HG03442 (cell line): ENCODE measurements at regions not wholly inside any gene's neighbourhood (a gene's known extent, or its start where the extent isn't known, plus 50 kb on each side); places are given as distances from the start of the nearest gene placed in this dataset.
A peak's percentile ranks its signal among the peaks of the same experiment; 100 is the strongest.
"Not testable (repeated sequence)": the region's sequence is repeated elsewhere in the genome, so short reads cannot be mapped to it uniquely, and the experiment has no call there.

Experiments used
- ATAC-seq: cut with Tn5 transposase; IDR thresholded peaks from one replicate; pipeline ENCODE4 v1.9.1; 2021; ENCODE audit warnings: mild to moderate bottlenecking, moderate library complexity; ENCODE audit not compliant: unreplicated experiment

DNA sequence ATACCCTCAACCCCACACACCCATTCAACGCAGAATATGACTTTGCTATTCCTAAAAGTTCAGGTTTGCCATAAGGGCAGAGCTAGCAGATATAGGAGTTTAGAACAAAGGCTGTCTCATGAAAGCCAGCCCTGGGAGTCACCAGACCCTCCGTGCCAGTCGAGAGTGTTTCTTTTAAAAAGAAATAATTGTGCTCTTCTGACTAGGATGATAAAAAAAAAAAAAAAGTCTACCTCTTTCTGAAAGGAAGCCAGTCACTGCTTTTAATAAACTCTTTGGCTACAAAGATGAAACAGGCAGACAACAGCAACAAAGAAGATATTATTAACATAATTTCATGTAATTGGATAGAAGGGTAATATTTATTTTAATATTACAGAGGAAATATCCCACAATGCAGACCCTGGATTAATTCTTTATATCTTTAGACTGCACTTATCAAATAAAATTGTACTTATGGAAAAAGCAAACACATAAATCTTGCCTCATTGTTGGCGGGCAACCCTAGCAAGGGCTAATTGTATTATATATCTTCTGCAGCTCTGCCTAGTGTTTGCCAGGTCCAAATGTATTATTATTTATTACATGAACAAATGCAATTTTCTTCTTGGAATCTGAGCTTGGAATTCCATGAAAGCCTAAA, 277.5 kb upstream of the DYNLRB2 start:
- ATAC-seq: no peak

DNA sequence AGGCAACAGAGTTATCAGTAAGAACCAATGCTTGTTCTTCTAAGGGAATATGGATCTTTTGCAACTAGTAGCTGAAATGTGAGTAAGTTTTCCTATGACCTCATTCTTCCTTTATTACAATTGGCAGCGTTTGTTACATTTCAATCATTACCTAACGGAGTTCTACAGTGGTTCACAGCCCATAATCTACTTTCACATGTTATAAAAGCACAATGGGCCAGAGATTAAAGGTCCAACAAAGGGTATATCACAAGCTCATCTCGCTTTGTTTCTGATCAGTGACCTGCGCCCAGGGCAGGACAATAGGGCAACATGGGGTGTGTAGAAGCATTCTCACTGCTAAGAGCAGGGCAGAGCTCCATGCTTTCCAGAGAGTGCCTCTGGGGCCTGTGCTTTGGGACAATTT, 279.9 kb upstream of the DYNLRB2 start:
- ATAC-seq: no peak

DNA sequence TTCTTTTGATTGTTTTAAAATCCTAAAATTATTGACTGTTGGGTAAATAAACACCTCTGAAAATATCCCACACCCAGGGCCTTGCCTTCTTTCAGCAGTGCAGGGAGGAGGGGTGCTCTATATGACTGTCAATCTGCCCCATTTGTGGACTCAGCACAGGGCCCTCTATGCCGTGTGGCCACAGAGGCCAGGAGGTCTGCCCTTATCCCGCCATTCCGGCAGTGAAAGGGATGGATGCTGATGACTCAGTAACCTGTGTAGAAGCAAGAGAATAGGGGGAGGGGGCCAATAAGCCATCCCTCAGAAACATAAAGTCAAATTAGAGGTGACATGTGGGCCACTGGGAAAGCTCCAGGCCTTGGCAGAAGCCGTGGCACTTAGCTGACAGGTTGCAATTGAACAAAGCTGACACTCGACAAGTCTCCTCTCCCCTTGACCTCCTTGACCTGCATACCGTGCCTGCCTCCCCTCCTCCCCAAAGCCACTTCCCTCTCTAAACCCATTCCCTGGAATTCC, 281.4 kb upstream of the DYNLRB2 start:
- no peak for ATAC-seq

DNA sequence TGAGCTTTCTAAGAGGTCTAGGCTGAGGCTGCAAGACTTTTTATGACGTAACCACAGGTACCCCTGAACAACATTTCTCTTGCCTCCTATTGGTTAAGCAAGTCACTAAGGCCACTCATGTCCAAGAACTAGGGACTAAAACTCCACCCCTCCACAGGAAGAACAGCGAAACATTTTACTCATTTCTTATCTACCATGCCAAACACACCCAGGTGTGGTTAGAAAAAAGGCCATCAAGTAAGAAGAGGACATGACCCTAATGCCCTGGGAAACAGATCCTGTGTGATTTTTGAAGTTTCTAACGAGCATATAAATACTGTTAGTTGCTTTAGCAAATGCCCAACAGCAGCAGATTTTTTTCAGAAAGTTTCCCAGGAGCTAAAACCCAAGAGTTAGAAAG, 282.4 kb upstream of the DYNLRB2 start:
- ATAC-seq: no peak

DNA sequence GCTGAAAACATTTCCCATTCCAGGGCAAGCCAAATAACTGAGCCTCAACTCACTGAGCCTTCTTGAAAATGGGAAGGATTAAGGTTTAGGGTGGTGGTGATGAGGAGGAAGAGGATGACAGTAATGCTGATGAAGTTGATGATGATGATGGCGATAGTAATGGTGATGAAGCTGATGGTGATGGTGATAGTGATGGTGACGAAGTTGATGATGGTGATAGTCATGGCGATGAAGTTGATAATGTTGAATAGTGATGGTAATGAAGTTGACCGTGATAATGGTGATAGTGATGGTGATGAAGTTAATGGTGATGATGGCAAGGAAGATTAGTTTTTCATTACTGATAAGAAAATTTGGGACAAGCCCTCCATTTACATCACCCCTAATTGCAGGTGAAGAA, 285.8 kb upstream of the DYNLRB2 start:
- ATAC-seq: no peak

DNA sequence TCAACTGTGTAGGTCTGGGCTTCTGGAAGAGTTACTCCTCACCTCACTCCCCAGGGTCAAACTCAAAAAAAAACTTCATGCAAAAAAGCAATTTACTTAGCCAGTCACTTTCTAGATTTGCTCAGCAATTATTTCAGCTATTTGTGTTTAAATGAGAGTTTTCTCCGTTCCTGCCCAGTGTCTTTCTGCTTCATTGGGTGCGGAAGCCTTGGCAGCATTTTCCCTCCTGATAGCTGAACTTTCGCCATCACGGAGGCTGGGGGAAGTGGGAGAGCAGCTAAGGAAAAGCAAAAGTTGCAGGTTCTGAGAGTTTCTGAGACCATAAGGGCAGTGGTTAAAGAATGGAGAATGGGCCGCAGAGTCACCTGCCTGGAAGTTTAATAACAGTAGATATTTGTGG, 287.1 kb upstream of the DYNLRB2 start:
- no peak for ATAC-seq

DNA sequence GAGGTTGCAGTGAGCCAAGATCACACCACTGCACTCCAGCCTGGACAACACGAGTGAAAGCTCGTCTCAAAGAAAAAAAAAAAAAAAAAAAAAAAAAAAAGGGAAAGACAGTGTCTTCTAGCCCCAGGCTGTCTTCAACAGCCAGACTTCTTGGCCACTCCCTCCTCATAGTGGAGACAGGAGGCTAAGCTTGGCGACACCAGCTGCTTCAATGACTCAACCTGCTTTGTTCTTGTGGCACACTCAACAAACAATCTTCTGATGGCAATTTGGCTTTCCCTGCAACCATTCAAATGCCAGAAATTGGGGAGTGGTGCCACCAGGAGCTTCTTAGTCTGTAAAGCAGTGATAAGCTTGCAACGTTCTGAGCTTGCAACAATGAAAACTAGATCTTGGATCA, 290.4 kb upstream of the DYNLRB2 start:
- ATAC-seq: no peak

DNA sequence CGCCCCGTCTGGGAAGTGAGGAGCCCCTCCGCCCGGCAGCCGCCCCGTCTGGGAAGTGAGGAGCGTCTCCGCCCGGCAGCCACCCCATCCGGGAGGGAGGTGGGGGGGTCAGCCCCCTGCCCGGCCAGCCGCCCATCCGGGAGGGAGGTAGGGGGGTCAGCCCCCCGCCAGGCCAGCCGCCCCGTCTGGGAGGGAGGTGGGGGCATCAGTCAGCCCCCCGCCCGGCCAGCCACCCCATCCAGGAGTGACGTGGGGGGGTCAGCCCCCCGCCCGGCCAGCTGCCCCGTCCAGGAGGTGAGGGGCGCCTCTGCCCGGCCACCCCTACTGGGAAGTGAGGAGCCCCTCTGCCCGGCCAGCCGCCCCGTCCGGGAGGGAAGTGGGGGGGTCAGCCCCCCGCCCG, 297.5 kb upstream of the DYNLRB2 start:
- not testable (repeated sequence) for ATAC-seq

DNA sequence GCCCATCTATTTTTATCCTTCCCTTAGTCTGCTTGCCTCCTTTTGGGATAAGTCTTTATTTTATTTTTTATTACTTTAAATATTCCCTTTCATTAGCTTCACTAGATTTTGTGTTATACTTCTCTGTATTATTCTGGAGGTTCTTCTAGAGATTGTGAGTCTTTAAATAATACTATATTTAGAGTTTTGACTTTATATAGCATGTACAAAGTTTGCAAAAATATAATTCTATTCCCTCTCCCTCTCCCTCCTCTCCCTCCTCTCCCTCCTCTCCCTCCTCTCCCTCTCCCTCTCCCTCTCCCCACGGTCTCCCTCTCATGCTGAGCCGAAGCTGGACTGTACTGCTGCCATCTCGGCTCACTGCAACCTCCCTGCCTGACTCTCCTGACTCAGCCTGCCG, 298.5 kb upstream of the DYNLRB2 start:
- not testable (repeated sequence) for ATAC-seq

DNA sequence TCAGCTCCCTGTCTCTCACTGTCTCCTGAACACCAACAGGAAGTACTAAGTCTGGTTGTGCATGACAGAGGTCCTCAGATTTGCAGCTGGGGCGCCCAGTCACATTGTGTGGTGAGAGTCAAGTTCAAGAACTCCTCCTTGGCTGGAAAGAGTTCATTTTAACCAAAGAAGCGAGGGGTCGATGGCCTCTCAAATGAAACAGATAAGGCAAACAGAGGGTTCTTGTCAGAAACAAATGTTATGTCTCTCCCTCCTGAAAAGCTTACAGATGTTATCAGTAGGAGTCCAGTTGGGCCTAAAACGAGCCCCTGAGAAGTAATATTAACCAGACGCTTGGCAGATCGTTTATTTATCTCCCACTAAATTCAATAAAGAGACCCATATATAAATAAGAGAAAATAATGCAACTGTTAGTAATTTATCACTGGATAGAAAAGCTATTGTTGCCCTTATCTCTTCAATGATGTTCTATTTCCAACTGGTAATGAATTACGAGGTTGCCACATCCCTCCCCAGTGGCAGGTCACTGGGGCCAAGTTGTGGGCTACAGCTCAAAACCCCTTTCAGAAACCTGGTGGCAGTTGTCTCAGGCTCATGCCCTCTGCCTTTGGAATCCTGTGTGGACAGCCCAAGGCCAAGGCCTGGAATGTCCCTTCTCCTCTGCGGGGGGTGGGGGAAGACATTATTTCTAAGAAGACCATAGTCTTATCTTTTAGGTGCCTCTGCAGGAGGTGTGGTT, 307.5 kb upstream of the DYNLRB2 start:
- no peak for ATAC-seq

DNA sequence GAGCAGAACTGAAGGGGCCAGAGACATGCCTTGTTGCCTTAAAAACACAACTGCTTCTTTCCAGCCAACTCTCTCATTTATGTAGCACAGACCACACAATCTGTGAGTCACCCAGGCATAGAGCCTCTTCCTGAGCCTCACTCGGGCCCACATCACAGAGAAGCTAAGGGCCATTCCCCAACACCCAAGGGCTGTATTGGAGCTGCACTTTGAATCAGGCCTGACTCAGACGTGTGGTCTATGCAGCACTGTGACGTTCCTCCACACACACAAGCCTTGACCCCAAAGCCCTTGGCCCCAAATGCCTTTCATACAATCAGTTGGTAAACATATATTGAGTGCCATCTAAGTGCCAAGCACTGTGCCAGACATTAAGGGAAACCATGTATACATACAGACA, 308.9 kb upstream of the DYNLRB2 start:
- ATAC-seq: peak; percentile 97

DNA sequence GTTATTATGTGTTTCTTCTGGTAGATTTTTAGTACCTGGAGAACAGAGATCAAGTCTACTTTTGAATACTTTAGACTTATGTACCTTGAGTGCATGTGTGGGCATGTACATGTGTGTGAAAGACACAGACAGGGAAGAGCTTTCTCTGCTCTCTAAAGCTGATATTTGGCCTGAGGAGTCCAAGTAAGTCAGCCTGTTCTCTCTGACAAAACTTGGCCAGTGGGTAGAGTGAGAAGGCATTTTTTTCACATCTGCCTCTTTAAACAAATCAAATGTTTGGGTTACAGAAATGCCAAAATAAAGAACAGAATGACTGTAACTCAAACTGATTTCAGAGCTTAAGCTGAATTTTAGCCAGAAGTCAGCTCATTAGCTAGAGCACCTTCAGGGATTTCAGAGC, 309.7 kb upstream of the DYNLRB2 start:
- no peak for ATAC-seq

DNA sequence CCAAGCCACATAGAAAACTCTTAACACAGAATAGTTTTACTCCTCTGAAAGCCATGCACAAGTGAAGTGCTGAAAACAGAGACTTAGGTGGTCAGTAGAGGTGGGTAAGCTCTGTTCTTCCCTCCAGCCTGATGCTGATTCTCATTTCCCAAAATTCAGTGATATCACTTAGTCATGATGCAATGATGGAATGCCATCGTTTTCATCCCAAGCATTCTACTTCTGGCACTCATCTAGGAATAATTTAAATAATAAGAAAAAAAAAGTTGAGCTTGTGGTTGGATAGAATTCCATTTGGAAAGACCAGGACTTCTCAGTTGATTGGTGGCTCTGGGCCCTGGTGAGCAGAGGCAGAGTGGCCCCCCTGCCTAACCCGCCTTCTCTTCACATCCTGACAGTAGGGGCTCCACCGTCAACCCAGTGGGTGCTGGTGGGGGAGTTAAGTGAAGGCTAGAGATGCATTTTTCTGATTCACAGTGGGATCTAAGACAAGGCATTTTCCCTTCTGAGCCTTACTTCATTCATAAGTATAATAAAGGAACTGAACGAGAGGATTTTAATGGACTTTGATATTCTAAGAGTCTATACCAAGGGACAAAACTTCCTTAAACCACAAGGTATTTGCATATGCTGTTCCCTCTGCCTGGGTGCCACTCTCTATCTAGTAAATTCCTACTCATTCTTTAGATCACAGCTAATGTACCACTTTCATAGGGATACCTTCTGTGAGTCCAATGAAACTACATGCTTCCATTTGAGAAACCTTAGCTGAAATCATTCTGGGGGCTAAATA, 310.3 kb upstream of the DYNLRB2 start:
- ATAC-seq: no peak

DNA sequence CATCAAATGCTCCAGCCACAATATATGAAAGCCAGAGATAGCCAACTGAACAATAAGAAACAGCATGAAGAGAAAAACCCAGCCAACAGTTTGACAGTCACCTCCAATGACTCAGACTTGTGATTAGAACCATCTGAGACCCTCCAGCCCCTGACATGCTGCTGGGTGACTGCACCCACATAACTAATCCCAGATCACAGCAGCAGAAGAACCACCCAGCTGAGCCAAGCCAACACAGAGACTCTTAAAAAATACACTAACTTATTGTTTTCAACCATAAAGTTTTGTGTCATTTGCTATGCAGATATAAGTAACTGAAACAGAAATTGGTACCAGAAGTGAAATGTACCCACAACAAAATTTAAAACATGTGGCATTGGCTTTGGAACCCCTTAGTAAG, 314.3 kb upstream of the DYNLRB2 start:
- no peak for ATAC-seq

DNA sequence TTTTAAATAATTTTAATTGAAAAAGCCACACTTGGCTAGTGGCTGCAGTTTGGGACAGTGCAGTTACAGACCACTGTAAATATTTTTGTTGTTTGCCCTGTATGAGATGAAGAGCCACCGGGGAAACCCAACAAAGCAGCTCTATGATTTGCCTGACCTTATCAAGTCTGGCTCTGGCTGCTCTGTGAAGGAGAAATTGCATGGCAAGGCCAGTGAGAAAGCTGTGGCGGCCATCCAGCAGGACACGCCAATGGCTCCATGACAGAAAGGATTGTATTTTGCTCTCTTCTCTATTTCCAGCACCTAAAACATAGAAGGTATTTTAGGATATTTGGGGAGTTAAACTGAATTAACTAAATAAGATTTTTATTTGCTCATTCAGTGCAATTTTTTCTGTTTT, 330.0 kb upstream of the DYNLRB2 start:
- ATAC-seq: no peak

DNA sequence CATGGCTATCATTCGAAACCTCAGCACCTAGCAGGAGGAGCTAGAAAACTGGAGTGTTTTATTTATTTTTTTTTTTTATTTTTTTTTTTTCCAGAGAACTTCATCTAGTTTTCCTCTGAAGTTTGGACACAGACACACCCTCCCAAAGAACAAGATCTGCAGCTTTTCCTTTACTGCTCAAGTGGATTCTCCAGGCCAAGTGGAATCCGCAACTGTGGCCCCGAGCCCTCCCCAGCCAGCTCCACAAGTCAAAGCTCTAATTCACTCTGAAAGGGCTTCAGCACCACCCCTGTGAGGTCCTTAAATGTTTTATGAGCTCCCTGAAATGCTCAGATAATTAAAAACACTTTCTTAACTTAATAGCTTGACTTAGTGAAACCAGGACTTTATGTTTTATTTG, 332.1 kb upstream of the DYNLRB2 start:
- ATAC-seq: no peak

DNA sequence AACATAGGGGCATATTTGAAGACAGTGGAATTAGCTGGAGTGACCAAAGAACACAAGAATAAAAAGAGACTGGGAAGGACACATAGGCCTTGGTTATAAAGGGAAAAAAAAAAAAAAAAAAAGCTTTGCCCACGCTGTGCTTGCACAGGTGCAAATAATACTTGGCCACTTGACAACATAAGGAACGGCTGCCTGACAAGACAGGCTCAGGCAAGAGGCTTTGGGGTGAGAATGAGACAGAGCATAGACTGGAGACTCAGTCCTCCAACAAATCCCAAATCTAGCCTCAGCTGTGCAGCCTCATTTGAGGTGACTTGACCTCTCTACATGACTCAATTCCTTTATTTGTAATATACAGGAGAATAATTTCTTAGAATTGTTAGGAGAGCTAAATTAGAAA, 332.8 kb upstream of the DYNLRB2 start:
- no peak for ATAC-seq

DNA sequence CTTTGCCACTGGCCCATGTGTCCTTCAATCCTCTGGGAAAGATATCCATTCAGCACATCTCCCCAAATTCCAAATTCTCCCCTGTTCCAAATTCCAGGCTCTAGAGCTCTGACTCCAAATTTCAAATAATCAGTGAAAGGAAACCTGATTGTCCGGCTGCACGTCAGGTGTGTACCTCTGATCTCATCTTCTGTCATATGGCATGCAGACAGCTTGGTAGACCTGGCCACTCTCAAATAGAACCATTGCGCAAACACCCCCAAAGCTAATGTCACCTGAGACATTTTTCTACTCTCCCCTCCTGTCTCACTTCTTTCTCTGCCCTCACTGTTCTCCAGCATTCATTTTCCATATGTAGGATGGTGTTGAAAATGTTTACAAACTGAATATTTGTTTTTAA, 337.0 kb upstream of the DYNLRB2 start:
- no peak for ATAC-seq

DNA sequence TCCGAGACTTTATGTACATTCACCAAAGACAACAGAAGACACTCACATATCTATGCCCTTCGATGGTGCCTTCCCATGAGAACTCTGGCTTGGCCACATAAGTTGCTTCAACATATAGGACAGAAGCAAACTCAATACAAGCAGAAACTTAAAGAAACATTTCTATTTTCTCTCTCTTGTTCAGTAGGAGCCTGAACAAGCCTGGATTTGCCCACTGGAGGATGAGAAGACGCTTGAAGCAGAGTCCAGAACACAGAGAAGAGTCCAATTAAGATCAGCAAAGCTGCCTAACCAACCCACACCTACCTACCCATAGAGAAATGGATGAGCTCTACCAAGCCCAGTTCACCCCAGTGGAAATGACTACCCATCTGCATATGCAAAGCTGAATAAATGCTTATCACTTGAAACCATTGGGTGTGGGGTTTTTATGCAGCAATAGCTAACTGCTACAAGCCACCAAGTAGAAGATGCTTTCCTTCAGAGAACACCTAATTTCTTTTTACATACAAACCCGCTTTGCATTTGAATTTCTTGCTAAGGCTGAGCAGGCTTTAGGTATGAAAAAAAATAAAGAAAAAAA, 337.9 kb upstream of the DYNLRB2 start:
- ATAC-seq: no peak

DNA sequence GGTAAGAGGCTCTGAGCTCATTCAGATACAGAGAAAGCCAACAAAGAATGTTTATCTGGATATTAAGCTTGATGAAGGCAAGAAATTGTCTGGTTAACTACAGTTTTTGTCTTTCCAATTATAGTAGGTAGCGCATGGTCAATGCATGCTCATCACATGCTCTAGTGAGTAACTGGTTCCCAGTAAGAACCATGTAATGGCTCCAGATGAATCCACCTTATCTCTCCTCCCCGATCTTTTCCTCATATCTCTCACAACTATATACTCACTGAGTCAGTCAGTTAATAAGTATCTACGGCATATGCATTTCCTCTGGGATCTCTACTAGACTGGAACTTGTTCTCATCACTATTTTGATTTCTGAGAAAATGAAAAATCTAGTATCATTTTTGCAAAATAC, 340.7 kb upstream of the DYNLRB2 start:
- ATAC-seq: no peak

DNA sequence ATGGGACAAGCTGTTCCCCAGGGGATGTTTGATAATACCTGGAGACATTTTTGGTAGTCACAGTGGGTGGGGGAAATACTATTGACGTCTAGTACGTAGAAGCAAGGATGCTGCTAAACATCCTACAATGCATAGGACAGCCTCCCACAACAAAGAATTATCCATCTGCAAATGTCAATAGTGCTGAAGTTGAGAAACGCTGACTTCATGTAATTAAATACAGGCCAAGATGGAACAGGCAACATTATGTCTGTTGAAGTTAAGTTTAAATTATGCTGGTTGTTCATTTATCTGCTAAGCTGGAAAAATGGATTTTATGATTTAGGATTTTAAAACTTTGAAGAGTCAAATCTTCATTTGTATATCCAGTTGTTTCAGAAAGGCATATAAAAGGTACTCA, 341.2 kb upstream of the DYNLRB2 start:
- ATAC-seq: no peak
